ENCODE measurements at regions not wholly inside any gene's neighbourhood (a gene's known extent, or its start where the extent isn't known, plus 50 kb on each side); places are given as distances from the start of the nearest gene placed in this dataset.

GRCh38 chr3:140857993-140858392 lies 83.6 kb upstream of the SLC25A36 start:
- TF ChIP-seq POLR2A (IDR thresholded peaks at IDR 0.05) = no peak
- TF ChIP-seq CTCF (IDR thresholded peaks at IDR 0.05) = no peak

All from lower leg skin (tissue), 3 donors.